Right lung (tissue), 2 donors: ENCODE measurements at regions not wholly inside any gene's neighbourhood (a gene's known extent, or its start where the extent isn't known, plus 50 kb on each side); places are given as distances from the start of the nearest gene placed in this dataset.

ENCODE experiments used
- DNase-seq, 2 donors: peaks; one replicate each; pipeline ENCODE4 v3.0.0-alpha.2; 2013

GRCh38 chr16:64656471-64656870 is 465.4 kb downstream of the CDH11 start:
- DNase-seq = no peak

DNA sequence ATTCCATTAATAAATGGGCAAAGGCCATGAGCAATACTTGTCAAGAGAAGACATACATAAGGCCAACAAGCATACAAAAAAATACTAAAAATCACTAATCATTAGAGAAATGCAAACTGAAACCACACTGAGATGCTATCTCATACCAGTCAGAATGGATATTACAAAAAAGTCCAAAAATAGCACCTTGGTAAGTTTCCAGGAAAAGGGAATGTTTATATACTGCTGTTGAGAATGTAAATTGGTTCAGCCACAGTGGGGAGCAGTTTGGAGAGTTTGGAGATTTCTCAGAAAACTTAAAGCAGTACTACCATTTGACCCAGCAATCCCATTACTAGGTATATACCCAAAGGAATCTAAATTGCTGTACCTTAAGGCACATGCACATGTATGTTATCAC is 467.7 kb downstream of the CDH11 start:
- peak in 1 of 2 donors; percentile 5 for DNase-seq

DNA sequence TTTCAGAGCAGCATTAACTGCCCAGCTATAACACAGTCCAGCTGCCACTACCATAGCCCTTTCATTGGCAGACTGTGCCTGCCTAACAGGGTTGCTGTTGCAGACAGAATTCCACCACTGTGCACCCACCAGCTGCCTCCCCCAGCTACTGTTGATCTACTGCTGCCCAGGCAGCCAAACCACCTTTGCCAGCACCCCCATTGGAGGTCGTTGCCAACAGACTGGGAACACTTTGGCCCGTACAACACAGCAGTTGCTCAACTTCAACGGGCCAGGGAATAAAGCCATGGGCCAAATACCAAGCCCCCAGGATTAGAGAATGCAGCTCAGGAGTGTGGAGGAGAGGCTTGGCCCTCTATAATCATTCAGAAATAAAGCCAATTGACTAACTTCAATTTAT is 473.6 kb downstream of the CDH11 start:
- DNase-seq = no peak

DNA sequence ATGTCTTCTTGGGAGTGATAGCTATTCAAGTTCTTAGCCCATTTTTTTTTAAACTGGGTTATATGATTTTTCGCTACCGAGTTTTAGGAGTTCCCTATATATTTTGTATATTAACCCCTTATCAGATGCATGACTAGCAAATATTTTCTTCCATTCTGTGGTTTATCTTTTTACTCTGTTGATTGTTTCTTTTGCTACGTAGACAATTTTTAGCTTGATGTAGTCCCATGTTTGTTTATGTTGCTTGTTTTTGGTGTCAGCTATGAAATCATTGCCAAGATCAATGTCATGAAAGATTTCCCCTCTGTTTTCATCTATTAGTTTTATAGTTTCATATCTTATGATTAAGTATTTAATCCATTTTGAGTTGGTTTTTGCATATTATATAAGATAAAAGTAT is 480.5 kb downstream of the CDH11 start:
- DNase-seq = no peak

GRCh38 chr16:64638766-64639165 is 483.1 kb downstream of the CDH11 start:
- peak in 1 of 2 donors; percentile 17 for DNase-seq

GRCh38 chr16:64629622-64630021 is 492.2 kb downstream of the CDH11 start:
- DNase-seq = no peak

- no peak for DNase-seq
Observed at GRCh38 chr16:64627781-64628180, 494.1 kb downstream of the CDH11 start.

- DNase-seq = no peak
Observed at GRCh38 chr16:64627288-64627687, 494.6 kb downstream of the CDH11 start.

GRCh38 chr16:64626776-64627175 is 495.1 kb downstream of the CDH11 start:
- no peak for DNase-seq

DNA sequence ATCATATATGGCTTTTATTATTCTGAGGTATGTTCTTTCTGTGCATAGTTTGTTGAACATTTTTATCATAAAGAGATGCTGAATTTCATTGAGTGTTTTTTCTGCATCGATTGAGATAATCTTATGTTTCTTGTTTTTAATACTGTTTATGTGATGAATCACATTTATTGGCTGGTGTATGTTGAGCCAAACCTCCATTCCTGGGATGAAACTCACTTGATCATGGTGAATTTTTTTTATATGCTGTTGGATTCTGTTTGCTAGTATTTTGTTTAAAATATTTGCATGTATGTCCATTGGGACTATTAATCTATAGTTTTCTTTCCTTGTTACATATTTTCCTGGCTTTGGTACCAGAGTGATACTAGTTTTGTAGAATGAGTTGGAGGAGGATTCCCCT is 500.2 kb downstream of the CDH11 start:
- no peak for DNase-seq

- DNase-seq = no peak
Observed at GRCh38 chr16:64617836-64618476, 503.9 kb downstream of the CDH11 start.

DNA sequence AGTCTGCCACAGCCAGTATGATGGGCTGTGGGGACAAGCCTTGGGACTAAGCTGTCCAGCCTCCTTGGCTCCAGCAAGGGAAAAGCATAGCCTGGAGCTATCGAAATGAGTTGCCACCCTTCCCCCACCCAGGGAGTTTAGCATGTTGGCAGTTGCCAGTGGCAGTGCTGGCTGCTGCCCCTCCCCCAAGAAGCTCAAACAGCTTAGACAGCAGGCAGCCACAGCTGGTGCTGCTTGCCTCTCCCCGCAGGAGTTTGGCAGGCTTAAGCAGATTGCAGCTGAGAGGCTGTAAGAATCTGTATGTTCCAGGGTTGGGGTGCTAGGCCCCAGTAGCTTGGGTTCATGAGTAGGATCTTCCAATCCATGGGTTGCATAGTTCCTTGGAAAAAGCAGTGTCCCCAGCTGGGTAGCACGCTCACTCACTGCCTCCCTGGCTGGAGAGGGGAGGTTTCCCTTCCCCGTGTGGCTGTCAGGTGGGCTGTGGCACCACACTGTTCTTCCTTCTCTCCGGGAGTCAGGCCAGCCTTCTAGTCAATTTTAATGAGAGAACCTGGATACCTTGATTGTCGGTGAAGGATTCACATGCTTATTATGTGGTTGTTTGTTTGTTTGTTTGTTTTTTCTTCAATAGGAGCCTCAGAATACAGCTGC is 506.1 kb downstream of the CDH11 start:
- peak; percentile 45 to 46 for DNase-seq

- no peak for DNase-seq
Observed at GRCh38 chr16:64596196-64596595, 525.7 kb downstream of the CDH11 start.

DNA sequence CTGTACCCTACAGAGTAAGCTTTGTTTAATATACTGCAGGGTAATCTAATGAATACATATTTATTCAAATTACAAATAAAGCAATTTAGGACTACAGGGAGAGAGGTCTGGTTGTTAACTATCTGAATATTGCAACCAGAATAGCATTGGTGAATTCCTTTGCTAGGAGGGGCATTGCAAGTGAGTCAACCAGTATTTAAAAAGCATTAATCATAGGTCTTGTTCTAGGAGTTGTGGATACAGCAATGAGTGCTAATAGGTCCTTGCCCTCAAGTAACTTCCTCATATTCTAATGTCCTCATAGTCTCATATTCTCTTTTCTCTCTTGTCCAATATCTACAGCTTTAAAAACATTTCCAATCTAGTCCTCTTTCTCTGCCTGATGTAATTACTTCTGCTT is 531.4 kb downstream of the CDH11 start:
- no peak for DNase-seq

DNA sequence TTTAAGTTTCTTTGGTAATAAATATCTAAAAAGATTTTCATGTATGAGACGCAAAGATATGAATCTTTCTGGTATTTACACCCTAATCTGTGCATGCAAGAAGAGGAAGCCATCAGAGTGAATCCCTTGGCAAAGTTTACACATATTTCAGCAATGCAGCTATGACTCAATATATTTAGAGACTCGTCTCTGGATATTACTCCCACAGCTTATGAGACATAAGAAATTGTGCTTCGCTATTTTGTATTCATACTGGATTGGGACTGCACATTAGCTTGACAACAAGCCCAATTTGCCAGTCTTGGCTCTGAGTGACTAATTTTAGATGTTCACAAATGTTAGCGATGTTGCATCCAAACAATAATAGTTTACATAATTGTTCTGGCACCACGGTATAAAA is 532.0 kb downstream of the CDH11 start:
- no peak for DNase-seq

DNA sequence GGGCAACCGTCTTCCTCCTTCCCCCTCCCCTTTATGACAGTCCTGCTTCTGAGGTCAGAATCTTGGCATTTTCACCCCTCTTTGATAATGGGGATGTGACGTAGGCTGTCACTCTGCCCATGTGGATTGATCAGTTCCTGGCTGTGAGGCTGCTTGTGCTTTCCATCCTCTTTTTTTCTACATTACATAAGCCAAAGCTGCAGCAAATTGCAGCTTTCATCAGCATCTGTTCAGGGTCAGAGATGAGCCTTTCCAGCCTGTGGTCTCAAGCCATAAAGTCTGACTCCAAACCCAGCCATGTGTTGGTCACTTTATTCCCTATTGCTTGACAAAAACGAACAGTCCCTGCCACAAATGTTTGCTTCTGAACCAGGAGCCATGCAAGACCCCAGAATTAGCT is 535.1 kb downstream of the CDH11 start:
- DNase-seq = peak; percentile 63 to 65

DNA sequence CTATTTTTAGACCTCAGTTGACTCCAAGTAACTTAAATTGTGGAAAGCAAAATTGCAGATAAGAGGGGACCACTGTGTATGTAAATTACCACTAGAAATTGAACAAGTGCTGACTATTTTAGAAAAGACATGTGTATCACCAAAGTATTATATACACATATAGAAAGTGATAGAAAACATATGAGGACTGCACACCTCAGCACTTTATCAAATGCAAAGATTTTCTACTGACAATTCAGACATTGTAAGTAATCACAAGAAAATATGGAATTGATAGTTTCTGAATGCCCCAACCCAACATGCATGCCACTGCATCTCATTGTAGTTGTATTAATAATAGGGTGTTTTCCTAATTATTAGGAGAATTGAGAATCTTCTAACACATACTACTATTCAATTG is 536.5 kb downstream of the CDH11 start:
- DNase-seq = no peak

GRCh38 chr16:64580558-64580957 is 541.3 kb downstream of the CDH11 start:
- DNase-seq = no peak

- no peak for DNase-seq
Observed at GRCh38 chr16:64579712-64580111, 542.2 kb downstream of the CDH11 start.

- no peak for DNase-seq
Observed at GRCh38 chr16:64545768-64546167, 576.1 kb downstream of the CDH11 start.

DNA sequence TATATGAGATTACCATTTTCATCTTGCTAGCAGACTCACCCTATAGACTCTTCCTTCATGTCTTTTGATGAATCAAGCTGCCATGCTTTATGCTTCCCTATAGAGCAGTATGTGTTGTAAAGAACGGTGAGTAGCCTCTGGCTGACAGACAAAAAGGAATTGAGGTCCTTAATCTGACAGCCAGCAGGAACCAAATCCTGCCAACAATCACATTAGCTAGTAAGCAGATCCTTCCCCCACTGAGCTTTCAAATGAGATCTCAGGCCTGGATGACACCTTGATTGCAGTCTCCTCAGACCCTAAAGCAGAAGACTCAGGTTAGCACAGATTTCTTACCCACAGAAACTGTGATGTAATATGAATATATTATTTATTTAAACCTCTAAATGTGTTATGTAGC is 577.0 kb downstream of the CDH11 start:
- no peak for DNase-seq

- no peak for DNase-seq
Observed at GRCh38 chr16:64543441-64543840, 578.4 kb downstream of the CDH11 start.

GRCh38 chr16:64543031-64543430 is 578.8 kb downstream of the CDH11 start:
- DNase-seq = no peak

GRCh38 chr16:64542152-64542551 is 579.7 kb downstream of the CDH11 start:
- DNase-seq = no peak
